Dermis microvascular lymphatic vessel endothelial cell (primary cell): ENCODE measurements at regions not wholly inside any gene's neighbourhood (a gene's known extent, or its start where the extent isn't known, plus 50 kb on each side); places are given as distances from the start of the nearest gene placed in this dataset.

Source experiments
- DNase-seq, 2 donors: peaks; one replicate each; pipeline versions ENCODE4 v3.0.0 to v3.0.0-alpha.2; 2010; ENCODE audit warnings: low read depth in 2 of 2

GRCh38 chr1:34270181-34270580, 93.5 kb downstream of the C1orf94 start:
- DNase-seq, result no peak

GRCh38 chr1:34272152-34272551, 95.4 kb downstream of the C1orf94 start:
- DNase-seq, result no peak

GRCh38 chr1:34275150-34275549, 98.4 kb downstream of the C1orf94 start:
- no peak for DNase-seq

- no peak for DNase-seq
These were observed 99.9 kb downstream of the C1orf94 start for GRCh38 chr1:34276606-34277005.

GRCh38 chr1:34277150-34277549, 100.4 kb downstream of the C1orf94 start:
- no peak for DNase-seq

- no peak for DNase-seq
These were observed 101.5 kb downstream of the C1orf94 start for GRCh38 chr1:34278211-34278610.

- no peak for DNase-seq
These were observed 103.3 kb downstream of the C1orf94 start for GRCh38 chr1:34279971-34280370.

- no peak for DNase-seq
These were observed 103.8 kb downstream of the C1orf94 start for GRCh38 chr1:34280509-34280908.

- DNase-seq, result no peak
These were observed 106.4 kb downstream of the C1orf94 start for GRCh38 chr1:34283142-34283541.

GRCh38 chr1:34286511-34286910, 109.8 kb downstream of the C1orf94 start:
- no peak for DNase-seq

GRCh38 chr1:34290831-34291230, 114.1 kb downstream of the C1orf94 start:
- no peak for DNase-seq

GRCh38 chr1:34292472-34292871, 115.8 kb downstream of the C1orf94 start:
- DNase-seq, result no peak

- DNase-seq, result no peak
These were observed 119.4 kb downstream of the C1orf94 start for GRCh38 chr1:34296059-34296458.

GRCh38 chr1:34302798-34303197, 126.1 kb downstream of the C1orf94 start:
- DNase-seq, result no peak

GRCh38 chr1:34303218-34303617, 126.5 kb downstream of the C1orf94 start:
- no peak for DNase-seq

- DNase-seq, result no peak
These were observed 129.9 kb downstream of the C1orf94 start for GRCh38 chr1:34306568-34306967.

- DNase-seq, result no peak
These were observed 135.7 kb downstream of the C1orf94 start for GRCh38 chr1:34312359-34312758.

GRCh38 chr1:34315974-34316373, 139.3 kb downstream of the C1orf94 start:
- DNase-seq, result no peak

GRCh38 chr1:34316773-34317172, 140.1 kb downstream of the C1orf94 start:
- no peak for DNase-seq

- DNase-seq, result no peak
These were observed 142.5 kb downstream of the C1orf94 start for GRCh38 chr1:34319218-34319617.

GRCh38 chr1:34320053-34320669, 143.5 kb downstream of the C1orf94 start:
- no peak for DNase-seq

GRCh38 chr1:34322969-34323368, 146.3 kb downstream of the C1orf94 start:
- DNase-seq, result no peak

- no peak for DNase-seq
These were observed 148.3 kb downstream of the C1orf94 start for GRCh38 chr1:34324879-34325440.
